ENCODE measurements at regions not wholly inside any gene's neighbourhood (a gene's known extent, or its start where the extent isn't known, plus 50 kb on each side); places are given as distances from the start of the nearest gene placed in this dataset.

GRCh38 chr5:162334944-162335343 is 267.4 kb downstream of the GABRG2 start:
- H3K27ac ChIP-seq (ENCODE audit: low read depth, low read length): no peak overlapping the region
- no peaks in the 10 kb centered on the region for H3K9me3 ChIP-seq (ENCODE audit: low read length)
- H3K27me3 ChIP-seq (ENCODE audit: insufficient read depth, low read length, poor library complexity, severe bottlenecking): no peaks in the 10 kb centered on the region
- ChIA-PET CTCF (no interaction called here), POLR2A (no interaction called here)
- no peak overlapping the region for H3K4me3 Mint-ChIP-seq
- peaks cover 3 to 18% (median 4%) of the 10 kb centered on the region in 5 donors for H3K9me3 Mint-ChIP-seq
- no peaks in the 10 kb centered on the region for H3K27me3 Mint-ChIP-seq
- no peak overlapping the region for H3K4me3 ChIP-seq (ENCODE audit: low read length)
- no peaks in the 10 kb centered on the region for H3K4me1 ChIP-seq (ENCODE audit: insufficient read depth, low read length)
- DNase-seq: no peak
- H3K36me3 ChIP-seq (ENCODE audit: insufficient read depth, low read length): no peaks in the 10 kb centered on the region
- no peak overlapping the region for H3K27ac Mint-ChIP-seq
- H3K4me1 Mint-ChIP-seq: no peaks in the 10 kb centered on the region
- H3K36me3 Mint-ChIP-seq: no peaks in the 10 kb centered on the region

DNA sequence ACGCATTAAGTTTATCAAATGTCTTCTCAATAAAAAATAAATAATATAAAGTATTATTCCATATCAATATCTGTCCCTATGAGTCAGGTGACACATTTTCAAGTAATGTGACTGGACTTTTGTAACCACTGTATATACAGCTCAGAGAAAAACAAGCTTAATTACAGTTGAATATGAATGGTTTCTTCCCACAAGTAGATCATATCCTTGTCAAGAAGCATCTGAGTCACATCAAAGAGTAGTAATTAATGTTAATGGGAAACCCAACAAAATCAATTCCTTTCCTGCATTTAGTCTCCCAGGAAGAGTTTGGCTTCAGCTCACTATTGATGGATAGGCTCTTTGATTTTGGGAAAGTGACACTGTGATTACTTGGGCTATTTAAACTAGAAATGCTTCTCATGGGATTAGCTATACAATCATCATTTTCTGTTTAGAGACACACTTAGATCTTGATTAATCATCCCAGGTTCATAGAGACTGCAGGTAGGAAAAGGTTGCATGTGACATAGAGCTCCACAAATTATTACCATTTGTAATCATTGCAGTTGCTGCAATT is 292.9 kb downstream of the GABRG2 start:
- Histone ChIP-seq H3K36me3 (ENCODE audit: insufficient read depth, low read length) (no peaks in the 10 kb centered on the region), H3K27me3 (ENCODE audit: insufficient read depth, low read length, poor library complexity, severe bottlenecking) (no peaks in the 10 kb centered on the region), H3K9me3 (ENCODE audit: low read length) (no peaks in the 10 kb centered on the region), H3K4me3 (ENCODE audit: low read length) (no peak overlapping the region), H3K4me1 (ENCODE audit: insufficient read depth, low read length) (no peaks in the 10 kb centered on the region), H3K27ac (ENCODE audit: low read depth, low read length) (no peak overlapping the region)
- Mint-ChIP-seq H3K4me3 (no peak overlapping the region), H3K36me3 (no peaks in the 10 kb centered on the region), H3K27me3 (no peaks in the 10 kb centered on the region), H3K9me3 (peaks cover 6 to 23% (median 12%) of the 10 kb centered on the region in 5 donors), H3K27ac (no peak overlapping the region), H3K4me1 (no peaks in the 10 kb centered on the region)
- DNase-seq: no peak
- POLR2A ChIA-PET: no interaction called here
- CTCF ChIA-PET: no interaction called here

DNA sequence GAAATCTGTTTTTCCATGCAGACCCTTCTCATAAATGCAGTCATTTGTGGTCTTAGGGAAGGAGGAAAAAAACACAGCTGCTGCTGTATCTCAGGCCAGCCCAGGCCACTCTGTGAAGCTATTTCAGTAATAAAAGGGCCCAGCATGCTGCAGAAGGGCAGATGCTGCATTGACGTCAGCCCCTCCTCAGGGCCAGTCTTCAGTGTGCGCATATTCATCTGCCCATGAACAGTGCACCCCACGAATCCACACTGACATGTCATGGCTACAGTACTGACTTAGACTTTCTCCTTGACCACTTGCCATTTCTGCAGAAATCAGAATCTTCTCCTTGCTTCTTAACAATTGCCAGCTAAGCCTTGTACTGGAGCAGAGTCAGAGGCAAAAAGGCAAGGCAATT is 304.7 kb downstream of the GABRG2 start:
- H3K4me3 ChIP-seq (ENCODE audit: low read length): no peak overlapping the region
- H3K36me3 Mint-ChIP-seq: peaks cover 0 to 2% (median 0%) of the 10 kb centered on the region in 3 donors
- H3K27me3 ChIP-seq (ENCODE audit: insufficient read depth, low read length, poor library complexity, severe bottlenecking): no peaks in the 10 kb centered on the region
- H3K27me3 Mint-ChIP-seq: no peaks in the 10 kb centered on the region
- H3K4me1 ChIP-seq (ENCODE audit: insufficient read depth, low read length): no peaks in the 10 kb centered on the region
- CTCF ChIA-PET: no interaction called here
- H3K9me3 ChIP-seq (ENCODE audit: low read length): no peaks in the 10 kb centered on the region
- H3K36me3 ChIP-seq (ENCODE audit: insufficient read depth, low read length): no peaks in the 10 kb centered on the region
- H3K9me3 Mint-ChIP-seq: peaks cover 4 to 34% (median 10%) of the 10 kb centered on the region in 5 donors
- POLR2A ChIA-PET: no interaction called here
- H3K4me3 Mint-ChIP-seq: no peak overlapping the region
- no peak overlapping the region for H3K27ac ChIP-seq (ENCODE audit: low read depth, low read length)
- no peak overlapping the region for H3K27ac Mint-ChIP-seq
- no peaks in the 10 kb centered on the region for H3K4me1 Mint-ChIP-seq
- DNase-seq: no peak

GRCh38 chr5:162377895-162378294 is 310.3 kb downstream of the GABRG2 start:
- Mint-ChIP-seq H3K4me1 (no peaks in the 10 kb centered on the region), H3K4me3 (no peak overlapping the region), H3K36me3 (no peaks in the 10 kb centered on the region), H3K27me3 (no peaks in the 10 kb centered on the region), H3K9me3 (peaks cover 0 to 20% (median 3%) of the 10 kb centered on the region in 5 donors), H3K27ac (no peak overlapping the region)
- DNase-seq: no peak
- Histone ChIP-seq H3K9me3 (ENCODE audit: low read length) (no peaks in the 10 kb centered on the region), H3K27me3 (ENCODE audit: insufficient read depth, low read length, poor library complexity, severe bottlenecking) (no peaks in the 10 kb centered on the region), H3K36me3 (ENCODE audit: insufficient read depth, low read length) (no peaks in the 10 kb centered on the region), H3K4me1 (ENCODE audit: insufficient read depth, low read length) (no peaks in the 10 kb centered on the region), H3K27ac (ENCODE audit: low read depth, low read length) (no peak overlapping the region), H3K4me3 (ENCODE audit: low read length) (no peak overlapping the region)
- ChIA-PET CTCF (no interaction called here), POLR2A (no interaction called here)

DNA sequence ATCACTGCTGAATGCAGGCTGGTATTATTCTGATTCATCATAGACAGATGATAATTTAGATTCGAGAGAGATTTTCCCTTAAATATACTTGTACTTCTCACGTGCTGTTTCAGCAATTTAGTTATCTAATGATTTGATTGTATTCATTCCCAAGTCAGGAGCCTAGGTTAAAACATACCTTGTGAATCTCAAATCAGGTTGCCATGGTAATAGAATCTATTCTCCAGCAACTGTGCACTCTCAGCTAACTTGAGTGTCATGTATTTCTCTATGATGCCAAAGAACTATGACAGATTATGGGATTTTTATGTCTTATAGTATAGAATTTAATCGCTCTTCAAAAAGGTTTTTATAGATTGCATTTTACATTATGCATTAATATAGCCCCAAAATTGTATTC is 315.3 kb downstream of the GABRG2 start:
- Mint-ChIP-seq H3K4me1 (no peaks in the 10 kb centered on the region), H3K36me3 (no peaks in the 10 kb centered on the region), H3K4me3 (no peak overlapping the region), H3K27me3 (no peaks in the 10 kb centered on the region), H3K9me3 (peaks cover 0 to 10% (median 5%) of the 10 kb centered on the region in 5 donors), H3K27ac (no peak overlapping the region)
- Histone ChIP-seq H3K4me3 (ENCODE audit: low read length) (no peak overlapping the region), H3K36me3 (ENCODE audit: insufficient read depth, low read length) (no peaks in the 10 kb centered on the region), H3K27me3 (ENCODE audit: insufficient read depth, low read length, poor library complexity, severe bottlenecking) (no peaks in the 10 kb centered on the region), H3K9me3 (ENCODE audit: low read length) (no peaks in the 10 kb centered on the region), H3K4me1 (ENCODE audit: insufficient read depth, low read length) (no peaks in the 10 kb centered on the region), H3K27ac (ENCODE audit: low read depth, low read length) (no peak overlapping the region)
- ChIA-PET CTCF (no interaction called here), POLR2A (no interaction called here)
- no peak for DNase-seq

DNA sequence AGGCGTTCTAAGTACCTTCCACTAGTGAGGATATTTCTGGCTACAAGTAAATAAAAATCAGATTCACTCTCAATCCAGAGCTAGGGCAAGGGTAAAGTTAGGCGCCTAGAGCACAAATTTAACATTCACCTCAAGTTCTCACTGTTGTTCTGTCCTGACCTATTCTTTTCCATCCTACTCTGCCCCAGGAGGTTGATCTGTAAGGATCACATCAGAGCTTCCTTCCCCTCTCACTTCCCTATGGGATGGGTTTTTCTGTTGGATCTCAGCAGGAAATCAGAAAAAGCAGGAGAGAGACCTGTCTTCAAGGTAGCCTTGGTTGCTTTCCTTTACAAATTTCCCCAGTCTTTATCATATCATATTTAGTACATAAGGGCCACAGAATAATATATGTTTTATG is 316.7 kb downstream of the GABRG2 start:
- ChIA-PET POLR2A (no interaction called here), CTCF (no interaction called here)
- Mint-ChIP-seq H3K36me3 (no peaks in the 10 kb centered on the region), H3K9me3 (peaks cover 0 to 10% (median 4%) of the 10 kb centered on the region in 5 donors), H3K4me1 (no peaks in the 10 kb centered on the region), H3K4me3 (no peak overlapping the region), H3K27ac (no peak overlapping the region), H3K27me3 (no peaks in the 10 kb centered on the region)
- Histone ChIP-seq H3K27ac (ENCODE audit: low read depth, low read length) (no peak overlapping the region), H3K27me3 (ENCODE audit: insufficient read depth, low read length, poor library complexity, severe bottlenecking) (no peaks in the 10 kb centered on the region), H3K9me3 (ENCODE audit: low read length) (no peaks in the 10 kb centered on the region), H3K36me3 (ENCODE audit: insufficient read depth, low read length) (no peaks in the 10 kb centered on the region), H3K4me3 (ENCODE audit: low read length) (no peak overlapping the region), H3K4me1 (ENCODE audit: insufficient read depth, low read length) (no peaks in the 10 kb centered on the region)
- no peak for DNase-seq

DNA sequence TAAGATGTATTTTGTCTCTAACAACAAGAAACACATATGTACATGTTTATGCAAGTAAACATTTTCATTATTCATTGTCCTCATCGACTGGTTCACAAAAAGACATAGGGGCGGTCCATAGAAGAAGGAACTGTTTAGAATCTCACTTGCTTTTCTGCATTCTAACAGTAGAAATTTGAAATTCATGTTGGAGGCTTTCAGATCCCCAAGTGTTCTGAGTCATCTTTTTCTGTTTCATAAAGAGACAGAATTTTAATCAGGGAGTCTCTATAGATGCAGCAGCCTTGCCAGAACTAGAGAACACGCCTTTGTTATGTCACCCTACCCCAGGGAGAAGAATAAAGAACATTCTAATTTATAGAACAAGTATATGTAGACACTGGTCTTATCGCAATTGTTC is 324.3 kb downstream of the GABRG2 start:
- no peak for DNase-seq
- Histone ChIP-seq H3K36me3 (ENCODE audit: insufficient read depth, low read length) (no peaks in the 10 kb centered on the region), H3K27ac (ENCODE audit: low read depth, low read length) (no peak overlapping the region), H3K4me3 (ENCODE audit: low read length) (no peak overlapping the region), H3K9me3 (ENCODE audit: low read length) (no peaks in the 10 kb centered on the region), H3K27me3 (ENCODE audit: insufficient read depth, low read length, poor library complexity, severe bottlenecking) (no peaks in the 10 kb centered on the region), H3K4me1 (ENCODE audit: insufficient read depth, low read length) (no peaks in the 10 kb centered on the region)
- H3K9me3 Mint-ChIP-seq: peaks cover 2 to 16% (median 12%) of the 10 kb centered on the region in 5 donors
- H3K27me3 Mint-ChIP-seq: no peaks in the 10 kb centered on the region
- no peak overlapping the region for H3K27ac Mint-ChIP-seq
- no peaks in the 10 kb centered on the region for H3K4me1 Mint-ChIP-seq
- H3K36me3 Mint-ChIP-seq: no peaks in the 10 kb centered on the region
- POLR2A ChIA-PET: no interaction called here
- H3K4me3 Mint-ChIP-seq: no peak overlapping the region
- CTCF ChIA-PET: no interaction called here

DNA sequence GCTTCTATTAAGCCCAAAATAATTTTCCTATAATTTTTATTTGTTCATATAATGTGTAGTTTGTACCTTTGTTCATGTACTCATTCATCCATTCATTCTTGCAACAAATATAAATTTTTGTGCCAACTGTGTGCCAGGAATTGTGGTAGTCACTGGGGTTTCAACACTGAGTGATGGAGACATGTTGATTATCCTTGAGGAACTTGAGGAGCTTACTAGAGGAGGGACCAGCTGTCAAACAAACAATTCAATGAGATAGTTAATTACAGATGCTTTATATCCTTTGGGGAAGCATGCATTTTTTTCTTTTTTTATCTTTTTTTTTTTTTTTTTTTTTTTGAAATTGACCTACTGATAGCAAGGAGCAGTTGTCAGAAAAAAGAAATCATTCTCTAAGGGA is 324.8 kb downstream of the GABRG2 start:
- DNase-seq: no peak
- H3K27me3 Mint-ChIP-seq: no peaks in the 10 kb centered on the region
- H3K9me3 Mint-ChIP-seq: peaks cover 2 to 16% (median 12%) of the 10 kb centered on the region in 5 donors
- Histone ChIP-seq H3K4me3 (ENCODE audit: low read length) (no peak overlapping the region), H3K27me3 (ENCODE audit: insufficient read depth, low read length, poor library complexity, severe bottlenecking) (no peaks in the 10 kb centered on the region), H3K36me3 (ENCODE audit: insufficient read depth, low read length) (no peaks in the 10 kb centered on the region), H3K4me1 (ENCODE audit: insufficient read depth, low read length) (no peaks in the 10 kb centered on the region), H3K9me3 (ENCODE audit: low read length) (no peaks in the 10 kb centered on the region), H3K27ac (ENCODE audit: low read depth, low read length) (no peak overlapping the region)
- ChIA-PET POLR2A (no interaction called here), CTCF (no interaction called here)
- H3K36me3 Mint-ChIP-seq: no peaks in the 10 kb centered on the region
- no peak overlapping the region for H3K4me3 Mint-ChIP-seq
- H3K27ac Mint-ChIP-seq: no peak overlapping the region
- no peaks in the 10 kb centered on the region for H3K4me1 Mint-ChIP-seq

DNA sequence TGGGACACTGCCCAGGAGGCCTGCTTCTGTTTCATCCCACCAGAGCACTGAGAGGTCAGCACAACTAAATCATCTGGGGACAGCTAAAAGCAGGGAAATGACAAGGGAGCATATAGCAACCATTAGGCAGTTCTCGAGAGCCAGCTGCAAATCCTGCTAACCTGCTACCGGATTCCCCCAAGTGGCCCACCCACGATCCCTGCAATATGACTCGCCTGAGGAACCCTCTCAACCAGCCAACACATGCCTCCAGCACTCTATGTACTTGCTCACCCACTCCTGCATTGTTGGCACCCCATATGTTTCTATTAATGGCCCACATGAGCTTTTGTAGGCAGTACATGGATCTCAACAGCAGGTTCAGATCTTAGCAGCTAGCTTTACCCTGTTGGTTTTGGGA is 326.0 kb downstream of the GABRG2 start:
- H3K27me3 Mint-ChIP-seq: no peaks in the 10 kb centered on the region
- no peaks in the 10 kb centered on the region for H3K36me3 Mint-ChIP-seq
- no peak overlapping the region for H3K27ac ChIP-seq (ENCODE audit: low read depth, low read length)
- no peaks in the 10 kb centered on the region for H3K4me1 ChIP-seq (ENCODE audit: insufficient read depth, low read length)
- POLR2A ChIA-PET: no interaction called here
- peaks cover 2 to 19% (median 12%) of the 10 kb centered on the region in 5 donors for H3K9me3 Mint-ChIP-seq
- no peak for DNase-seq
- CTCF ChIA-PET: no interaction called here
- no peak overlapping the region for H3K4me3 ChIP-seq (ENCODE audit: low read length)
- H3K36me3 ChIP-seq (ENCODE audit: insufficient read depth, low read length): no peaks in the 10 kb centered on the region
- H3K27me3 ChIP-seq (ENCODE audit: insufficient read depth, low read length, poor library complexity, severe bottlenecking): no peaks in the 10 kb centered on the region
- no peak overlapping the region for H3K4me3 Mint-ChIP-seq
- H3K27ac Mint-ChIP-seq: no peak overlapping the region
- no peaks in the 10 kb centered on the region for H3K4me1 Mint-ChIP-seq
- H3K9me3 ChIP-seq (ENCODE audit: low read length): no peaks in the 10 kb centered on the region

Measured in CD8-positive, alpha-beta memory T cell (primary cell).